Vagina (tissue), 2 donors: ENCODE measurements at regions not wholly inside any gene's neighbourhood (a gene's known extent, or its start where the extent isn't known, plus 50 kb on each side); places are given as distances from the start of the nearest gene placed in this dataset.

Source experiments
- DNase-seq, 2 donors: peaks; one replicate each; pipeline ENCODE4 v3.0.0-alpha.2; 2017; ENCODE audit errors: extremely low spot score in 2 of 2
- H3K27ac ChIP-seq: fragments of 200-600 bp; sonication (generic); one replicate; pipeline ENCODE4 v1.5.1; 2019
- H3K27me3 ChIP-seq: fragments of 200-600 bp; sonication (generic); one replicate; pipeline ENCODE4 v1.5.1; 2019
- H3K36me3 ChIP-seq, 2 donors: fragments of 200-600 bp; sonication (generic); one replicate each; pipeline ENCODE4 v1.5.1; 2017 to 2019
- H3K4me1 ChIP-seq: fragments of 200-600 bp; sonication (generic); one replicate; pipeline ENCODE4 v1.5.1; 2019
- H3K4me3 ChIP-seq, 2 donors: fragments of 200-600 bp; sonication (generic); 1 replicate in 1 of 2; 2 replicates in 1 of 2; pipeline ENCODE4 v1.5.1; 2016 to 2019
- H3K9me3 ChIP-seq: fragments of 200-600 bp; sonication (generic); one replicate; pipeline ENCODE4 v1.5.1; 2019
- CTCF ChIP-seq, 3 experiments: fragments of 450-650 bp in 2 of 3; fragments of 200-600 bp in 1 of 3; sonication (generic) in 1 of 3; IDR thresholded peaks; one replicate each; pipeline ENCODE4 v1.5.1; 2017 to 2019; ENCODE audit warnings: antibody characterized with exemption in 3 of 3, mild to moderate bottlenecking in 2 of 3, moderate library complexity in 2 of 3
- POLR2A ChIP-seq, 2 donors: fragments of 450-650 bp; IDR thresholded peaks; one replicate each; pipeline ENCODE4 v1.6.1; 2017; ENCODE audit warnings: antibody characterized with exemption in 2 of 2, mild to moderate bottlenecking in 2 of 2, moderate library complexity in 2 of 2
- POLR2AphosphoS5 ChIP-seq, 2 donors: sonication (generic); formaldehyde crosslinking; IDR thresholded peaks; one replicate each; pipeline ENCODE4 v1.9.0; 2017; ENCODE audit warnings: antibody characterized with exemption in 2 of 2, mild to moderate bottlenecking in 2 of 2, low read depth in 1 of 2; ENCODE audit not compliant: insufficient read depth in 1 of 2
- intact Hi-C: fragments of 100-400 bp; cut with DNase I; formaldehyde crosslinking; loops from one replicate; pipeline ENCODE4 v1.15.1; 2023

- H3K36me3 ChIP-seq: no peaks in the 10 kb centered on the region
- intact Hi-C loops: no loop called here
- H3K27ac ChIP-seq: no peak overlapping the region
- TF ChIP-seq POLR2A (IDR thresholded peaks at IDR 0.05): no peak
- no peak for TF ChIP-seq POLR2AphosphoS5 (IDR thresholded peaks at IDR 0.05; ENCODE audit: insufficient read depth in 1 of 2, low read depth in 1 of 2)
- TF ChIP-seq CTCF (IDR thresholded peaks at IDR 0.05): no peak
- H3K9me3 ChIP-seq: no peaks in the 10 kb centered on the region
- no peaks in the 10 kb centered on the region for H3K4me1 ChIP-seq
- H3K27me3 ChIP-seq: no peaks in the 10 kb centered on the region
- no peak for DNase-seq
- H3K4me3 ChIP-seq: no peak overlapping the region
Measured at GRCh38 chr9:105027084-105027483, 99.1 kb upstream of the ABCA1 start.

- Histone ChIP-seq H3K9me3 (no peaks in the 10 kb centered on the region), H3K4me1 (no peaks in the 10 kb centered on the region), H3K27ac (no peak overlapping the region), H3K4me3 (no peak overlapping the region), H3K27me3 (no peaks in the 10 kb centered on the region), H3K36me3 (no peaks in the 10 kb centered on the region)
- intact Hi-C loops: no loop called here
- DNase-seq: no peak
- TF ChIP-seq POLR2AphosphoS5 (IDR thresholded peaks at IDR 0.05; ENCODE audit: insufficient read depth in 1 of 2, low read depth in 1 of 2): no peak
- TF ChIP-seq POLR2A (IDR thresholded peaks at IDR 0.05): no peak
- TF ChIP-seq CTCF (IDR thresholded peaks at IDR 0.05): no peak
Measured at GRCh38 chr9:105030285-105030684, 102.3 kb upstream of the ABCA1 start.

GRCh38 chr9:105037139-105037538, 109.2 kb upstream of the ABCA1 start:
- intact Hi-C loops: no loop called here
- DNase-seq: no peak
- Histone ChIP-seq H3K27me3 (no peaks in the 10 kb centered on the region), H3K4me1 (no peaks in the 10 kb centered on the region), H3K9me3 (no peaks in the 10 kb centered on the region), H3K36me3 (no peaks in the 10 kb centered on the region), H3K27ac (no peak overlapping the region), H3K4me3 (no peak overlapping the region)
- no peak for TF ChIP-seq CTCF (IDR thresholded peaks at IDR 0.05)

GRCh38 chr9:105038051-105038450, 110.1 kb upstream of the ABCA1 start:
- H3K27ac ChIP-seq: no peak overlapping the region
- intact Hi-C loops: no loop called here
- DNase-seq: no peak
- no peaks in the 10 kb centered on the region for H3K9me3 ChIP-seq
- H3K36me3 ChIP-seq: no peaks in the 10 kb centered on the region
- TF ChIP-seq POLR2AphosphoS5 (IDR thresholded peaks at IDR 0.05; ENCODE audit: insufficient read depth in 1 of 2, low read depth in 1 of 2): no peak
- no peak for TF ChIP-seq POLR2A (IDR thresholded peaks at IDR 0.05)
- TF ChIP-seq CTCF (IDR thresholded peaks at IDR 0.05): no peak
- no peaks in the 10 kb centered on the region for H3K4me1 ChIP-seq
- H3K27me3 ChIP-seq: no peaks in the 10 kb centered on the region
- no peak overlapping the region for H3K4me3 ChIP-seq

GRCh38 chr9:105039175-105039799, 111.3 kb upstream of the ABCA1 start:
- no peaks in the 10 kb centered on the region for H3K9me3 ChIP-seq
- no peaks in the 10 kb centered on the region for H3K36me3 ChIP-seq
- H3K27me3 ChIP-seq: no peaks in the 10 kb centered on the region
- no peak overlapping the region for H3K27ac ChIP-seq
- H3K4me3 ChIP-seq: no peak overlapping the region
- no peaks in the 10 kb centered on the region for H3K4me1 ChIP-seq
- DNase-seq: no peak
- intact Hi-C loops: no loop called here
- TF ChIP-seq CTCF (IDR thresholded peaks at IDR 0.05) (no peak), POLR2AphosphoS5 (IDR thresholded peaks at IDR 0.05; ENCODE audit: insufficient read depth in 1 of 2, low read depth in 1 of 2) (no peak), POLR2A (IDR thresholded peaks at IDR 0.05) (no peak)
